ENCODE measurements at regions not wholly inside any gene's neighbourhood (a gene's known extent, or its start where the extent isn't known, plus 50 kb on each side); places are given as distances from the start of the nearest gene placed in this dataset.

DNA sequence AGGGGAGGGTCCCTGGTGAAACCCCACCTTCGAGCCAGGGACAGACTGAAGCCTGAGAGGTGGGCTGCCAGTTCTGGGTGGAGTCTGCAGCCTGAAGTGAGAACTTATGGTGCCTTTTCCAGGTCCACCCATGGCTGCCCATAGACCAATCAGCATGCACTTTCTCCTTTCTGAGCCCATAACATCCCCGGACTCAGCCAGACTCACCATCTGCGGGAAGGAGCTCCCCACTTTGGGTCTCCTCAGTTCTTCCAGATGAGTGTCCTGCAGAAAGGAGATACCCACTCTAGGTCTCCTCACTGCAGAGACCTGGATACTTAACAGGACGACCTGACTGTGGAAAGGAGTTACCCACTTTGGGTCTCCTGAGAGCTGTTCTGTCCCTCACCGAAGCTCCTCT, 1673.4 kb upstream of the TMEFF2 start:
- TF ChIP-seq, protein P1, sequence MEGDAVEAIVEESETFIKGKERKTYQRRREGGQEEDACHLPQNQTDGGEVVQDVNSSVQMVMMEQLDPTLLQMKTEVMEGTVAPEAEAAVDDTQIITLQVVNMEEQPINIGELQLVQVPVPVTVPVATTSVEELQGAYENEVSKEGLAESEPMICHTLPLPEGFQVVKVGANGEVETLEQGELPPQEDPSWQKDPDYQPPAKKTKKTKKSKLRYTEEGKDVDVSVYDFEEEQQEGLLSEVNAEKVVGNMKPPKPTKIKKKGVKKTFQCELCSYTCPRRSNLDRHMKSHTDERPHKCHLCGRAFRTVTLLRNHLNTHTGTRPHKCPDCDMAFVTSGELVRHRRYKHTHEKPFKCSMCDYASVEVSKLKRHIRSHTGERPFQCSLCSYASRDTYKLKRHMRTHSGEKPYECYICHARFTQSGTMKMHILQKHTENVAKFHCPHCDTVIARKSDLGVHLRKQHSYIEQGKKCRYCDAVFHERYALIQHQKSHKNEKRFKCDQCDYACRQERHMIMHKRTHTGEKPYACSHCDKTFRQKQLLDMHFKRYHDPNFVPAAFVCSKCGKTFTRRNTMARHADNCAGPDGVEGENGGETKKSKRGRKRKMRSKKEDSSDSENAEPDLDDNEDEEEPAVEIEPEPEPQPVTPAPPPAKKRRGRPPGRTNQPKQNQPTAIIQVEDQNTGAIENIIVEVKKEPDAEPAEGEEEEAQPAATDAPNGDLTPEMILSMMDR (IDR thresholded peaks at IDR 0.05; ENCODE audit: low read depth, low read length), result no peak
- TF ChIP-seq EZH2phosphoT487 (IDR thresholded peaks at IDR 0.05; ENCODE audit: low read depth), result no peak
